DOHH2 (cell line): ENCODE measurements at regions not wholly inside any gene's neighbourhood (a gene's known extent, or its start where the extent isn't known, plus 50 kb on each side); places are given as distances from the start of the nearest gene placed in this dataset.

ENCODE experiments used
- H3F3A ChIP-seq: fragments of 200-600 bp; sonication (generic), shearing (Covaris generic); 2 replicates; pipeline ENCODE4 v1.6.0; 2016; ENCODE audit warnings: antibody characterized with exemption, mild to moderate bottlenecking; ENCODE audit not compliant: control insufficient read depth, insufficient read depth
- H3K27ac ChIP-seq: fragments of 200-600 bp; sonication (generic); 2 replicates; pipeline ENCODE4 v1.5.1; 2014; ENCODE audit warnings: low read depth, mild to moderate bottlenecking, low read length, moderate library complexity
- H3K27me3 ChIP-seq: fragments of 200-600 bp; sonication (generic); 2 replicates; pipeline ENCODE4 v1.6.1; 2014; ENCODE audit warnings: mild to moderate bottlenecking, low read length, mixed read lengths; ENCODE audit not compliant: control insufficient read depth
- H3K36me3 ChIP-seq: fragments of 200-600 bp; sonication (generic); 2 replicates; pipeline ENCODE4 v1.6.1; 2014; ENCODE audit warnings: mild to moderate bottlenecking, low read length, moderate library complexity, mixed read lengths; ENCODE audit not compliant: control insufficient read depth
- H3K4me1 ChIP-seq: fragments of 200-600 bp; sonication (generic); 2 replicates; pipeline ENCODE4 v1.6.1; 2014; ENCODE audit warnings: mild to moderate bottlenecking, low read length, mixed read lengths; ENCODE audit not compliant: control insufficient read depth
- H3K4me2 ChIP-seq: fragments of 200-600 bp; sonication (generic); 2 replicates; pipeline ENCODE4 v1.6.0; 2014; ENCODE audit warnings: mild to moderate bottlenecking, low read length, moderate library complexity
- H3K4me3 ChIP-seq: fragments of 200-600 bp; sonication (generic); 2 replicates; pipeline ENCODE4 v1.5.1; 2014; ENCODE audit warnings: mild to moderate bottlenecking, low read length, mixed read lengths
- H3K79me2 ChIP-seq: fragments of 200-600 bp; sonication (generic); 2 replicates; pipeline ENCODE4 v1.6.1; 2014; ENCODE audit warnings: mild to moderate bottlenecking, low read length, mixed read lengths; ENCODE audit not compliant: control insufficient read depth
- H3K9me2 ChIP-seq: fragments of 200-600 bp; sonication (generic); replicated peaks from 2 replicates; pipeline ENCODE4 v1.6.1; 2014; ENCODE audit warnings: mild to moderate bottlenecking, low read length, mixed read lengths; ENCODE audit not compliant: control insufficient read depth
- H3K9me3 ChIP-seq: fragments of 200-600 bp; sonication (generic); 2 replicates; pipeline ENCODE4 v1.6.1; 2014; ENCODE audit warnings: antibody characterized with exemption, low read length, mixed read lengths; ENCODE audit not compliant: control insufficient read depth, insufficient read depth
- H4K20me1 ChIP-seq: fragments of 200-600 bp; sonication (generic); 2 replicates; pipeline ENCODE4 v1.6.0; 2014; ENCODE audit warnings: low read depth, mild to moderate bottlenecking, antibody characterized with exemption, low read length, moderate library complexity; ENCODE audit not compliant: control insufficient read depth, insufficient read depth
- EZH2phosphoT487 ChIP-seq: fragments of 200-600 bp; sonication (generic); IDR thresholded peaks from 2 replicates; pipeline ENCODE4 v1.6.1; 2017; ENCODE audit warnings: borderline replicate concordance, mild to moderate bottlenecking, antibody characterized with exemption, low read length, moderate library complexity, mixed read lengths
- TF ChIP-seq, protein P1 (sequence below): fragments of 200-600 bp; sonication (generic); IDR thresholded peaks from one replicate; pipeline ENCODE4 v1.5.1; 2014; ENCODE audit warnings: antibody characterized with exemption, mild to moderate bottlenecking, low read depth, low read length; ENCODE audit not compliant: poor library complexity, severe bottlenecking

DNA sequence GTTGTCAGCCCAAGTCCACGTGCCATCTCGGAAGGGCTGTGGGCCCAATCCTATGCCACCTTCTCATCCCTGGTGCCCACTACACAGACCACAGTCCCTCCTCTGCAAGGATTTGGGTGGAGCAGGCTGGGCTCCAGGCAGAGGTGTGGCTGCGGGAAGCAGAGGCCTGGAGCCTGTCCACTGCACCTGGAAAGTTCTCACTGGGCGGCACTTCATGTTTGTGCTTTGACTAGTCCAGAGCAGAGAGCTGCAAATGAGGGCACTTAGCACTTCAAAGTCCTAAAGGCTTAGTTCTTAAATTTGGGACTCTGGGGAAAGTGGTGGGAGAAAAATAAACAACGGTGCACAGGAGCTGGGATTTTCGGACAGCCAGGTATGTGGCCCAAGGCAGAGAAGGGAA lies 308.9 kb upstream of the POU3F3 start:
- TF ChIP-seq, protein P1, sequence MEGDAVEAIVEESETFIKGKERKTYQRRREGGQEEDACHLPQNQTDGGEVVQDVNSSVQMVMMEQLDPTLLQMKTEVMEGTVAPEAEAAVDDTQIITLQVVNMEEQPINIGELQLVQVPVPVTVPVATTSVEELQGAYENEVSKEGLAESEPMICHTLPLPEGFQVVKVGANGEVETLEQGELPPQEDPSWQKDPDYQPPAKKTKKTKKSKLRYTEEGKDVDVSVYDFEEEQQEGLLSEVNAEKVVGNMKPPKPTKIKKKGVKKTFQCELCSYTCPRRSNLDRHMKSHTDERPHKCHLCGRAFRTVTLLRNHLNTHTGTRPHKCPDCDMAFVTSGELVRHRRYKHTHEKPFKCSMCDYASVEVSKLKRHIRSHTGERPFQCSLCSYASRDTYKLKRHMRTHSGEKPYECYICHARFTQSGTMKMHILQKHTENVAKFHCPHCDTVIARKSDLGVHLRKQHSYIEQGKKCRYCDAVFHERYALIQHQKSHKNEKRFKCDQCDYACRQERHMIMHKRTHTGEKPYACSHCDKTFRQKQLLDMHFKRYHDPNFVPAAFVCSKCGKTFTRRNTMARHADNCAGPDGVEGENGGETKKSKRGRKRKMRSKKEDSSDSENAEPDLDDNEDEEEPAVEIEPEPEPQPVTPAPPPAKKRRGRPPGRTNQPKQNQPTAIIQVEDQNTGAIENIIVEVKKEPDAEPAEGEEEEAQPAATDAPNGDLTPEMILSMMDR, result no peak
- TF ChIP-seq EZH2phosphoT487, result no peak
- Histone ChIP-seq H3K27me3 (no peaks in the 10 kb centered on the region), H3K9me2 (no peaks in the 10 kb centered on the region), H3K4me3 (no peak overlapping the region), H3K9me3 (no peaks in the 10 kb centered on the region), H3K27ac (no peak overlapping the region), H4K20me1 (no peaks in the 10 kb centered on the region), H3K4me1 (no peaks in the 10 kb centered on the region), H3K36me3 (no peaks in the 10 kb centered on the region), H3K4me2 (no peak overlapping the region), H3K79me2 (no peaks in the 10 kb centered on the region), H3F3A (no peaks in the 10 kb centered on the region)

DNA sequence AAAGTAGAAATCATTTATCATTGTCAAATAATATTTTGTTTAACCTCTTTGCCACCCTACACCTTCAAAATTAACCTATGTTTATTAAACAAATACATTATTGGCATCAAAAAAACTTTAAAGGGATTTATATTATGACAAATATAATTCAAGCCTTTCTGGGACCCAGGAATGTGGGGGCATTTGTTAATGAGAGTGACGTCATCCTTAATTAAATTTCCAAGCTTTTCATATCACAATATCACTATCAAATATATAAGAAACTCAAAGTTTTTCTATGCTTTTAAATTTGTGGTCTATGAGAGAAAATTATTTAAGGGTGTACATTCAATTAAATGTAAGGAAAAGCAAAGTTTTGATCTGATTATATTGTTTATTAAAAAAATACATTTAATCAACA lies 307.4 kb upstream of the POU3F3 start:
- H3K36me3 ChIP-seq, result no peaks in the 10 kb centered on the region

DNA sequence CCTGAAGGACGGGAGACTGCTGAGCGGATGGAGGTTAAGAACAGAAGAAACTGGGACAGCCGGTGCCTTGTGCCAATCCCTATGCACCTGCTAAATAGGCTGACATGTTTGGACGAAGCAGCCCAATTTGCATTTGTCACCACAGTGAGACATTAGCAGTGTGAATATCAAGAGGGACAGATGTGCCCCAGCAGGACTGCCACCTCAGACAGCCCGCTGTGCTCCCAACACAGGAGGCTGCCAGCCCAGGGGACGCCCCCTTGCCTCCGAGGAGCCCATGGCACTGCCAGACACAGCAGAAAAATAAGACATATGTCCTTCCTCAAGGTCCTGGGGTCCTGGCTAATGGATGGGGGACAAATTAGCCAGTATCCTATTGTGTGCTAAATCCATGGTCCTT lies 306.7 kb upstream of the POU3F3 start:
- Histone ChIP-seq H3K79me2 (no peaks in the 10 kb centered on the region), H3K9me2 (no peaks in the 10 kb centered on the region), H4K20me1 (no peaks in the 10 kb centered on the region), H3K4me2 (no peak overlapping the region), H3K4me3 (no peak overlapping the region), H3K27me3 (no peaks in the 10 kb centered on the region), H3K27ac (no peak overlapping the region), H3K4me1 (no peaks in the 10 kb centered on the region), H3K36me3 (no peaks in the 10 kb centered on the region), H3F3A (no peaks in the 10 kb centered on the region), H3K9me3 (no peaks in the 10 kb centered on the region)
- no peak for TF ChIP-seq EZH2phosphoT487
- TF ChIP-seq, protein P1, result no peak

More for the DNA sequence above, 307.4 kb upstream of the POU3F3 start:
- Histone ChIP-seq H3K4me2 (no peak overlapping the region), H3K9me2 (no peaks in the 10 kb centered on the region), H3K27me3 (no peaks in the 10 kb centered on the region), H3K4me1 (no peaks in the 10 kb centered on the region), H3K27ac (no peak overlapping the region), H3K4me3 (no peak overlapping the region), H3K79me2 (no peaks in the 10 kb centered on the region), H3K9me3 (no peaks in the 10 kb centered on the region), H4K20me1 (no peaks in the 10 kb centered on the region), H3F3A (no peaks in the 10 kb centered on the region)
- TF ChIP-seq EZH2phosphoT487, result no peak

DNA sequence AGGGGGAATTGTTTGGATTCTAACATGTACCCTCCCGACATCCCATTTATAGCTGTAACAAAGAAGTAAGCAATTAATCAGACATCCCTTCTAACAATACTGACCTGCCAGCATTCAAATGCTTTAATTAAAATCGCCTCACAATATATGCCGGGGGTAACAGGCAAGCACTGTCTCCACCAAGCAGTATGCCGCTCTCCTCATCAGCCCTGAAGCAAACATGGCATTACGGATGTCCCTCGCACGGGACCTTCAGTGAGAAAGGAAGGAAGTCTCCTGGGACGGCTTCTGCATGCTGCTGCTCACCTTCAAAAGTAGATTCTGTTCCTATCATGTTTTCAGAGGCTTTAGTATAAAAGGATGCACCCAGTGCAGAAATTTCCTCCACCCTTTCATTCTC lies 292.7 kb upstream of the POU3F3 start:
- Histone ChIP-seq H3K9me2 (no peaks in the 10 kb centered on the region), H3K4me3 (no peak overlapping the region), H3K36me3 (no peaks in the 10 kb centered on the region), H4K20me1 (no peaks in the 10 kb centered on the region), H3K4me1 (no peaks in the 10 kb centered on the region), H3K79me2 (no peaks in the 10 kb centered on the region), H3K4me2 (no peak overlapping the region), H3K27me3 (no peaks in the 10 kb centered on the region), H3K27ac (no peak overlapping the region), H3K9me3 (no peaks in the 10 kb centered on the region), H3F3A (no peaks in the 10 kb centered on the region)
- TF ChIP-seq, protein P1, result no peak
- TF ChIP-seq EZH2phosphoT487, result no peak
